ENCODE measurements at regions not wholly inside any gene's neighbourhood (a gene's known extent, or its start where the extent isn't known, plus 50 kb on each side); places are given as distances from the start of the nearest gene placed in this dataset.
"Not testable (repeated sequence)": the region's sequence is repeated elsewhere in the genome, so short reads cannot be mapped to it uniquely, and the experiment has no call there.

- no peaks in the 10 kb centered on the region for H3K27me3 ChIP-seq (ENCODE audit: insufficient read depth, low read length)
- peaks cover 75% of the 10 kb centered on the region for H3K9me3 ChIP-seq (ENCODE audit: insufficient read depth, low read depth, low read length)
- no peak overlapping the region for H3K4me3 ChIP-seq (ENCODE audit: low read length)
- no peak overlapping the region for H3K27ac ChIP-seq (ENCODE audit: low read depth, low read length)
- H3K9ac ChIP-seq (ENCODE audit: low read depth, low read length): no peak overlapping the region
- 8% methylated on average over 2 of the region's 2 CpGs for WGBS
- no peaks in the 10 kb centered on the region for H3K36me3 ChIP-seq (ENCODE audit: insufficient read depth, low read length)
- H3K4me1 ChIP-seq (ENCODE audit: insufficient read depth, low read length): no peaks in the 10 kb centered on the region
Measured at GRCh38 chr14:105887692-105888091, 361.3 kb downstream of the TMEM121 start.

GRCh38 chr14:105888151-105888550 lies 361.8 kb downstream of the TMEM121 start:
- H3K36me3 ChIP-seq (ENCODE audit: insufficient read depth, low read length): no peaks in the 10 kb centered on the region
- 95% methylated on average over 1 of the region's 2 CpGs for WGBS
- H3K9ac ChIP-seq (ENCODE audit: low read depth, low read length): no peak overlapping the region
- no peaks in the 10 kb centered on the region for H3K27me3 ChIP-seq (ENCODE audit: insufficient read depth, low read length)
- H3K4me1 ChIP-seq (ENCODE audit: insufficient read depth, low read length): no peaks in the 10 kb centered on the region
- H3K27ac ChIP-seq (ENCODE audit: low read depth, low read length): no peak overlapping the region
- no peak overlapping the region for H3K4me3 ChIP-seq (ENCODE audit: low read length)
- H3K9me3 ChIP-seq (ENCODE audit: insufficient read depth, low read depth, low read length): peaks cover 70% of the 10 kb centered on the region

- no peak overlapping the region for H3K27ac ChIP-seq (ENCODE audit: low read depth, low read length)
- WGBS: 82% methylated on average over 20 of the region's 20 CpGs
- no peak overlapping the region for H3K9ac ChIP-seq (ENCODE audit: low read depth, low read length)
- peaks cover 66% of the 10 kb centered on the region for H3K9me3 ChIP-seq (ENCODE audit: insufficient read depth, low read depth, low read length)
- H3K27me3 ChIP-seq (ENCODE audit: insufficient read depth, low read length): no peaks in the 10 kb centered on the region
- H3K36me3 ChIP-seq (ENCODE audit: insufficient read depth, low read length): no peaks in the 10 kb centered on the region
- H3K4me1 ChIP-seq (ENCODE audit: insufficient read depth, low read length): no peaks in the 10 kb centered on the region
- H3K4me3 ChIP-seq (ENCODE audit: low read length): no peak overlapping the region
Measured at GRCh38 chr14:105888784-105889665, 362.6 kb downstream of the TMEM121 start.

GRCh38 chr14:105889666-105890473 lies 363.5 kb downstream of the TMEM121 start:
- Histone ChIP-seq H3K9me3 (ENCODE audit: insufficient read depth, low read depth, low read length) (peaks cover 66% of the 10 kb centered on the region), H3K36me3 (ENCODE audit: insufficient read depth, low read length) (no peaks in the 10 kb centered on the region), H3K27ac (ENCODE audit: low read depth, low read length) (no peak overlapping the region), H3K27me3 (ENCODE audit: insufficient read depth, low read length) (no peaks in the 10 kb centered on the region), H3K4me1 (ENCODE audit: insufficient read depth, low read length) (no peaks in the 10 kb centered on the region), H3K4me3 (ENCODE audit: low read length) (no peak overlapping the region), H3K9ac (ENCODE audit: low read depth, low read length) (no peak overlapping the region)
- 64% methylated on average over 10 of the region's 10 CpGs for WGBS

- Histone ChIP-seq H3K27ac (ENCODE audit: low read depth, low read length) (no peak overlapping the region), H3K4me1 (ENCODE audit: insufficient read depth, low read length) (no peaks in the 10 kb centered on the region), H3K9ac (ENCODE audit: low read depth, low read length) (no peak overlapping the region), H3K27me3 (ENCODE audit: insufficient read depth, low read length) (no peaks in the 10 kb centered on the region), H3K9me3 (ENCODE audit: insufficient read depth, low read depth, low read length) (peaks cover 69% of the 10 kb centered on the region), H3K4me3 (ENCODE audit: low read length) (no peak overlapping the region), H3K36me3 (ENCODE audit: insufficient read depth, low read length) (no peaks in the 10 kb centered on the region)
- WGBS: 87% methylated on average over 18 of the region's 18 CpGs
Measured at GRCh38 chr14:105890474-105891220, 364.3 kb downstream of the TMEM121 start.

- H3K4me1 ChIP-seq (ENCODE audit: insufficient read depth, low read length): no peaks in the 10 kb centered on the region
- H3K9ac ChIP-seq (ENCODE audit: low read depth, low read length): no peak overlapping the region
- H3K27ac ChIP-seq (ENCODE audit: low read depth, low read length): no peak overlapping the region
- no peaks in the 10 kb centered on the region for H3K27me3 ChIP-seq (ENCODE audit: insufficient read depth, low read length)
- H3K4me3 ChIP-seq (ENCODE audit: low read length): no peak overlapping the region
- WGBS: 87% methylated on average over 15 of the region's 15 CpGs
- peaks cover 68% of the 10 kb centered on the region for H3K9me3 ChIP-seq (ENCODE audit: insufficient read depth, low read depth, low read length)
- H3K36me3 ChIP-seq (ENCODE audit: insufficient read depth, low read length): no peaks in the 10 kb centered on the region
Measured at GRCh38 chr14:105891221-105891602, 364.8 kb downstream of the TMEM121 start.

- H3K9ac ChIP-seq (ENCODE audit: low read depth, low read length): no peak overlapping the region
- no peak overlapping the region for H3K27ac ChIP-seq (ENCODE audit: low read depth, low read length)
- peaks cover 72% of the 10 kb centered on the region for H3K9me3 ChIP-seq (ENCODE audit: insufficient read depth, low read depth, low read length)
- H3K36me3 ChIP-seq (ENCODE audit: insufficient read depth, low read length): no peaks in the 10 kb centered on the region
- H3K27me3 ChIP-seq (ENCODE audit: insufficient read depth, low read length): no peaks in the 10 kb centered on the region
- 83% methylated on average over 17 of the region's 18 CpGs for WGBS
- no peaks in the 10 kb centered on the region for H3K4me1 ChIP-seq (ENCODE audit: insufficient read depth, low read length)
- H3K4me3 ChIP-seq (ENCODE audit: low read length): no peak overlapping the region
Measured at GRCh38 chr14:105891631-105892452, 365.5 kb downstream of the TMEM121 start.

GRCh38 chr14:105892453-105893441 lies 366.4 kb downstream of the TMEM121 start:
- not testable (repeated sequence) for H3K4me3 ChIP-seq (ENCODE audit: low read length); H3K9ac ChIP-seq (ENCODE audit: low read depth, low read length); H3K36me3 ChIP-seq (ENCODE audit: insufficient read depth, low read length); H3K4me1 ChIP-seq (ENCODE audit: insufficient read depth, low read length); H3K27me3 ChIP-seq (ENCODE audit: insufficient read depth, low read length); H3K27ac ChIP-seq (ENCODE audit: low read depth, low read length)
- H3K9me3 ChIP-seq (ENCODE audit: insufficient read depth, low read depth, low read length): peaks cover 74% of the 10 kb centered on the region
- 80% methylated on average over 27 of the region's 27 CpGs for WGBS

- not testable (repeated sequence) for H3K4me3 ChIP-seq (ENCODE audit: low read length); H3K27ac ChIP-seq (ENCODE audit: low read depth, low read length); H3K9ac ChIP-seq (ENCODE audit: low read depth, low read length); H3K4me1 ChIP-seq (ENCODE audit: insufficient read depth, low read length); H3K36me3 ChIP-seq (ENCODE audit: insufficient read depth, low read length); H3K27me3 ChIP-seq (ENCODE audit: insufficient read depth, low read length)
- peaks cover 74% of the 10 kb centered on the region for H3K9me3 ChIP-seq (ENCODE audit: insufficient read depth, low read depth, low read length)
- WGBS: 92% methylated on average over 9 of the region's 12 CpGs
Measured at GRCh38 chr14:105893686-105894085, 367.3 kb downstream of the TMEM121 start.

Measured in HUES64 (cell line).